SK-N-SH treated with all-trans-retinoic acid at 6 μM for 48 hours (cell line): ENCODE measurements at regions not wholly inside any gene's neighbourhood (a gene's known extent, or its start where the extent isn't known, plus 50 kb on each side); places are given as distances from the start of the nearest gene placed in this dataset.

ENCODE experiments used
- BACH2 ChIP-seq: fragments of 250-450 bp; sonication (Bioruptor Pico); IDR thresholded peaks from 2 replicates; pipeline ENCODE4 v1.9.0; 2021; ENCODE audit warnings: mild to moderate bottlenecking, borderline replicate concordance
- CSDC2 ChIP-seq: fragments of 250-450 bp; sonication (Bioruptor Pico); IDR thresholded peaks from 2 replicates; pipeline ENCODE4 v1.5.0; 2020; ENCODE audit warnings: mild to moderate bottlenecking, moderate library complexity
- OSR1 ChIP-seq: fragments of 250-450 bp; sonication (Bioruptor Pico); IDR thresholded peaks from 2 replicates; pipeline ENCODE4 v1.8.0; 2022; ENCODE audit warnings: moderate library complexity, mild to moderate bottlenecking, inconsistent platforms
- PPARA ChIP-seq: fragments of 250-450 bp; sonication (Bioruptor Pico); IDR thresholded peaks from 2 replicates; pipeline ENCODE4 v1.5.0; 2020; ENCODE audit warnings: mild to moderate bottlenecking, borderline replicate concordance
- SNAI2 ChIP-seq: fragments of 250-450 bp; sonication (Bioruptor Pico); IDR thresholded peaks from 2 replicates; pipeline ENCODE4 v1.5.0; 2020; ENCODE audit warnings: mild to moderate bottlenecking, moderate library complexity
- TCF4 ChIP-seq: fragments of 250-450 bp; sonication (Bioruptor Pico); IDR thresholded peaks from 2 replicates; pipeline ENCODE4 v1.8.0; 2021; ENCODE audit warnings: mild to moderate bottlenecking, moderate library complexity, borderline replicate concordance
- TOX ChIP-seq: fragments of 250-450 bp; sonication (Bioruptor Pico); IDR thresholded peaks from 2 replicates; pipeline ENCODE4 v1.8.0; 2021; ENCODE audit warnings: mild to moderate bottlenecking, moderate library complexity, borderline replicate concordance
- ZNF565 ChIP-seq: fragments of 450-650 bp; formaldehyde crosslinking; conservative IDR thresholded peaks from 2 replicates; pipeline ENCODE4 v1.5.0; 2020; ENCODE audit warnings: low read depth, mild to moderate bottlenecking, moderate library complexity
- ZNF70 ChIP-seq: fragments of 450-650 bp; formaldehyde crosslinking; IDR thresholded peaks from 2 replicates; pipeline ENCODE4 v1.5.0; 2020; ENCODE audit warnings: mild to moderate bottlenecking, moderate library complexity

DNA sequence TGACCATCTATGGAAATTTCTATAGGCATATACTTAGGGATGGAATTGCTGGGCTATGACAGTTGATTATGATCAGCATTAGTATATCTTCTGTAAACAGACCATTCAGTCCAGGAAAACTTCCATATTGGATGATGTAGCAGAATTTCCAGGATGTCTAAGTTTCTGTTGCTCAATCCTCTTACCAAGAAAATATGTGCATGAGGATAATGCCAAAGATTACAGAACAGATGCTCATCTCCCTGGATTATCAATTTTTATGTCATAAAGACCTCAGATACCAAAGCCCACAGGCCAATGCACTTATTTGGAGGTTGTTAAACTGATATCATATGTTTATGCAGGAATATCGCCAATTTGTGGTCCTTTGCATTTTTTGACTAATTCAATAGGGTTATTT, 354.4 kb upstream of the FLRT2 start:
- TF ChIP-seq CSDC2 (CRISPR knock-in tag) (no peak), ZNF70 (CRISPR knock-in tag) (no peak), OSR1 (CRISPR knock-in tag) (no peak), PPARA (CRISPR knock-in tag) (no peak), TOX (no peak), BACH2 (CRISPR knock-in tag) (no peak), ZNF565 (no peak), SNAI2 (no peak), TCF4 (CRISPR knock-in tag) (no peak)
